Left kidney (tissue), 1 donor: ENCODE measurements at regions not wholly inside any gene's neighbourhood (a gene's known extent, or its start where the extent isn't known, plus 50 kb on each side); places are given as distances from the start of the nearest gene placed in this dataset.
A peak's percentile ranks its signal among the peaks of the same experiment; 100 is the strongest.

Source experiments
- DNase-seq: peaks from one replicate; pipeline ENCODE4 v3.0.0-alpha.2; 2013

- DNase-seq: no peak
These were observed 118.7 kb upstream of the COL1A2 start for GRCh38 chr7:94276027-94276426.

- no peak for DNase-seq
These were observed 117.9 kb upstream of the COL1A2 start for GRCh38 chr7:94276795-94277194.

- DNase-seq: no peak
These were observed 117.5 kb upstream of the COL1A2 start for GRCh38 chr7:94277236-94277635.

- no peak for DNase-seq
These were observed 113.8 kb upstream of the COL1A2 start for GRCh38 chr7:94280851-94281250.

GRCh38 chr7:94284104-94284503 is 110.6 kb upstream of the COL1A2 start:
- DNase-seq: no peak

GRCh38 chr7:94286111-94286510 is 108.6 kb upstream of the COL1A2 start:
- no peak for DNase-seq

GRCh38 chr7:94288096-94288495 is 106.6 kb upstream of the COL1A2 start:
- no peak for DNase-seq

GRCh38 chr7:94289071-94289470 is 105.6 kb upstream of the COL1A2 start:
- peak; percentile 82 for DNase-seq

- DNase-seq: no peak
These were observed 100.1 kb upstream of the COL1A2 start for GRCh38 chr7:94294471-94295131.

- peak; percentile 66 for DNase-seq
These were observed 98.8 kb upstream of the COL1A2 start for GRCh38 chr7:94295850-94296249.

- DNase-seq: no peak
These were observed 97.8 kb upstream of the COL1A2 start for GRCh38 chr7:94296881-94297280.

- DNase-seq: no peak
These were observed 97.3 kb upstream of the COL1A2 start for GRCh38 chr7:94297397-94297838.

GRCh38 chr7:94298943-94299342 is 95.8 kb upstream of the COL1A2 start:
- no peak for DNase-seq

GRCh38 chr7:94300176-94300835 is 94.4 kb upstream of the COL1A2 start:
- DNase-seq: no peak

GRCh38 chr7:94301024-94301586 is 93.6 kb upstream of the COL1A2 start:
- DNase-seq: peak; percentile 67

- no peak for DNase-seq
These were observed 91.6 kb upstream of the COL1A2 start for GRCh38 chr7:94303118-94303517.

GRCh38 chr7:94303695-94304094 is 91.0 kb upstream of the COL1A2 start:
- DNase-seq: peak; percentile 71

- DNase-seq: no peak
These were observed 89.8 kb upstream of the COL1A2 start for GRCh38 chr7:94304878-94305277.

- DNase-seq: no peak
These were observed 88.9 kb upstream of the COL1A2 start for GRCh38 chr7:94305836-94306235.

GRCh38 chr7:94307399-94308048 is 87.2 kb upstream of the COL1A2 start:
- no peak for DNase-seq

- DNase-seq: no peak
These were observed 83.2 kb upstream of the COL1A2 start for GRCh38 chr7:94311515-94311914.

- DNase-seq: no peak
These were observed 80.8 kb upstream of the COL1A2 start for GRCh38 chr7:94313926-94314325.
